A549 (cell line): ENCODE measurements at regions not wholly inside any gene's neighbourhood (a gene's known extent, or its start where the extent isn't known, plus 50 kb on each side); places are given as distances from the start of the nearest gene placed in this dataset.

ENCODE experiments used
- ATAC-seq, 2 experiments: fragments of 200-7000 bp in 1 of 2; fragments of >200 bp in 1 of 2; cut with Nextera tagmentation in 1 of 2; cut with Tn5 transposase in 1 of 2; 3 replicates each; pipeline versions ENCODE4 v1.8.0 to v1.9.1; 2018 to 2020; ENCODE audit warnings: mild to moderate bottlenecking in 1 of 2, moderate library complexity in 1 of 2
- CTCF ChIA-PET: fragments of 300-600 bp; sonication (Branson Sonifier 250); formaldehyde crosslinking; extraction: SDS; loops from one replicate; lab custom pipeline; 2021; ENCODE audit warnings: antibody characterized with exemption, inconsistent platforms; lab: Yijun Ruan, JAX
- POLR2A ChIA-PET: fragments of 350-600 bp; formaldehyde crosslinking; extraction: SDS; loops from one replicate; lab custom pipeline; 2021; ENCODE audit warnings: antibody characterized with exemption, inconsistent platforms; lab: Yijun Ruan, JAX
- DNase-seq, 2 experiments: peaks; one replicate each; pipeline versions ENCODE4 v3.0.0 to v3.0.0-alpha.2; 2011 to 2016; ENCODE audit warnings: low read depth in 1 of 2, low spot score in 1 of 2
- FAIRE-seq: peaks from 2 replicates; lab custom pipeline; 2011; peaks lifted over from hg19 to GRCh38; lab: Jason Lieb, UNC
- H3K27ac ChIP-seq, 2 experiments: fragments of >200 bp; sonication (Bioruptor Twin); formaldehyde crosslinking; 3 replicates each; pipeline ENCODE4 v1.5.1; 2016 to 2017
- H3K4me1 ChIP-seq: fragments of >200 bp; sonication (Bioruptor Twin); formaldehyde crosslinking; 3 replicates; pipeline ENCODE4 v1.6.1; 2016
- H3K4me2 ChIP-seq: fragments of >200 bp; sonication (Bioruptor Twin); formaldehyde crosslinking; 3 replicates; pipeline ENCODE4 v1.6.1; 2016
- H3K4me3 ChIP-seq: fragments of >200 bp; sonication (Bioruptor Twin); formaldehyde crosslinking; 3 replicates; pipeline ENCODE4 v1.5.1; 2016
- H3K9me3 ChIP-seq: fragments of >200 bp; sonication (Bioruptor Twin); formaldehyde crosslinking; 3 replicates; pipeline ENCODE4 v1.6.1; 2016
- BHLHE40 ChIP-seq: IDR thresholded peaks from 2 replicates; pipeline ENCODE4 v1.6.1; 2012; ENCODE audit warnings: low read depth, low read length, inconsistent platforms
- CBX2 ChIP-seq: fragments of 200-600 bp; sonication (generic); IDR thresholded peaks from 2 replicates; pipeline ENCODE4 v1.6.1; 2016; ENCODE audit warnings: low read depth, mild to moderate bottlenecking, borderline replicate concordance
- CBX8 ChIP-seq: fragments of 200-600 bp; sonication (generic); IDR thresholded peaks from 2 replicates; pipeline ENCODE4 v1.6.1; 2016
- CEBPB ChIP-seq, 2 experiments: fragments of >200 bp in 1 of 2; sonication (Bioruptor Twin) in 1 of 2; formaldehyde crosslinking in 1 of 2; IDR thresholded peaks; 2 replicates each; pipeline ENCODE4 v1.6.1; 2012 to 2016
- CHD4 ChIP-seq: fragments of 200-600 bp; sonication (generic); IDR thresholded peaks from 2 replicates; pipeline ENCODE4 v1.6.1; 2016; ENCODE audit warnings: antibody characterized with exemption, mild to moderate bottlenecking, borderline replicate concordance
- EHF ChIP-seq: fragments of 250-450 bp; sonication (Bioruptor Pico); IDR thresholded peaks from 2 replicates; pipeline ENCODE4 v1.5.0; 2020; ENCODE audit warnings: mild to moderate bottlenecking
- EP300 ChIP-seq, 2 experiments: fragments of >200 bp; sonication (Bioruptor Twin); formaldehyde crosslinking; IDR thresholded peaks; 2 replicates in 1 of 2; 3 replicates in 1 of 2; pipeline ENCODE4 v1.6.1; 2016 to 2017
- FOSL2 ChIP-seq, 2 experiments: fragments of 450-650 bp in 1 of 2; fragments of >200 bp in 1 of 2; sonication (Bioruptor Twin) in 1 of 2; formaldehyde crosslinking; IDR thresholded peaks; 2 replicates each; pipeline versions ENCODE4 v1.5.0 to v1.6.1; 2016 to 2020; ENCODE audit warnings: mild to moderate bottlenecking in 1 of 2, moderate library complexity in 1 of 2
- HDAC2 ChIP-seq: fragments of 200-600 bp; sonication (generic); IDR thresholded peaks from 2 replicates; pipeline ENCODE4 v1.6.1; 2016
- HOXA7 ChIP-seq: fragments of 250-450 bp; sonication (Bioruptor Pico); IDR thresholded peaks from 2 replicates; pipeline ENCODE4 v1.5.0; 2020; ENCODE audit warnings: mild to moderate bottlenecking, moderate library complexity
- HOXB5 ChIP-seq: fragments of 250-450 bp; sonication (Bioruptor Pico); IDR thresholded peaks from 2 replicates; pipeline ENCODE4 v1.5.0; 2020; ENCODE audit warnings: mild to moderate bottlenecking, moderate library complexity
- JUN ChIP-seq, 2 experiments: fragments of >200 bp; sonication (Bioruptor Twin); formaldehyde crosslinking; IDR thresholded peaks; 2 replicates in 1 of 2; 3 replicates in 1 of 2; pipeline ENCODE4 v1.6.1; 2016 to 2017
- JUNB ChIP-seq: fragments of >200 bp; sonication (Bioruptor Twin); formaldehyde crosslinking; IDR thresholded peaks from 2 replicates; pipeline ENCODE4 v1.6.1; 2016
- KDM1A ChIP-seq: fragments of 200-600 bp; sonication (generic); IDR thresholded peaks from 2 replicates; pipeline ENCODE4 v1.6.1; 2016; ENCODE audit warnings: low read depth, mild to moderate bottlenecking
- MYC ChIP-seq: IDR thresholded peaks from 2 replicates; pipeline ENCODE4 v1.6.1; 2012; ENCODE audit warnings: mild to moderate bottlenecking, inconsistent platforms, low read length, improper control_type of control experiment, borderline replicate concordance
- NFE2L2 ChIP-seq: fragments of 150-350 bp; conservative IDR thresholded peaks from 2 replicates; pipeline ENCODE4 v1.6.1; 2014; ENCODE audit warnings: low read length
- NR3C1 ChIP-seq: fragments of >200 bp; sonication (Bioruptor Twin); formaldehyde crosslinking; IDR thresholded peaks from 3 replicates; pipeline ENCODE4 v1.6.1; 2017
- POLR2AphosphoS2 ChIP-seq: conservative IDR thresholded peaks from 2 replicates; pipeline ENCODE4 v1.6.1; 2012; ENCODE audit warnings: low read length, improper control_type of control experiment, inconsistent platforms
- RAD21 ChIP-seq, 2 experiments: fragments of >200 bp in 1 of 2; sonication (Bioruptor Twin) in 1 of 2; formaldehyde crosslinking in 1 of 2; IDR thresholded peaks in 1 of 2; conservative IDR thresholded peaks in 1 of 2; 2 replicates in 1 of 2; 3 replicates in 1 of 2; pipeline ENCODE4 v1.6.1; 2012 to 2018; ENCODE audit warnings: inconsistent platforms in 1 of 2
- RNF2 ChIP-seq: fragments of 200-600 bp; sonication (generic); IDR thresholded peaks from 2 replicates; pipeline ENCODE4 v1.6.1; 2016; ENCODE audit warnings: low read depth, mild to moderate bottlenecking, antibody characterized with exemption, moderate library complexity, borderline replicate concordance
- TFCP2L1 ChIP-seq: fragments of 250-450 bp; sonication (Bioruptor Pico); IDR thresholded peaks from 2 replicates; pipeline ENCODE4 v1.5.0; 2021; ENCODE audit warnings: mild to moderate bottlenecking
- TP53 ChIP-seq: fragments of 250-450 bp; sonication (Bioruptor Pico); IDR thresholded peaks from 2 replicates; pipeline ENCODE4 v1.5.0; 2021; ENCODE audit warnings: mild to moderate bottlenecking, moderate library complexity
- ZC3H11A ChIP-seq: fragments of 450-650 bp; IDR thresholded peaks from 2 replicates; pipeline ENCODE4 v1.6.1; 2014; ENCODE audit warnings: antibody characterized with exemption, mild to moderate bottlenecking
- ZFP36 ChIP-seq: fragments of 450-650 bp; IDR thresholded peaks from 2 replicates; pipeline ENCODE4 v1.6.1; 2014; ENCODE audit warnings: borderline replicate concordance; ENCODE audit not compliant: partially characterized antibody
- ZNF302 ChIP-seq: fragments of 250-450 bp; sonication (Bioruptor Pico); IDR thresholded peaks from 2 replicates; pipeline ENCODE4 v1.9.0; 2021; ENCODE audit warnings: inconsistent platforms, mild to moderate bottlenecking, moderate library complexity
- ZSCAN20 ChIP-seq: fragments of 250-450 bp; sonication (Bioruptor Pico); IDR thresholded peaks from 2 replicates; pipeline ENCODE4 v1.8.0; 2022; ENCODE audit warnings: mild to moderate bottlenecking, moderate library complexity
- WGBS: methylation state at CpG from one replicate; pipeline ENCODE4 v1.1.6; 2017; ENCODE audit errors: missing lambda C conversion rate; 5-methylcytosine and 5-hydroxymethylcytosine counted together
- TF ChIP-seq, protein P1 (sequence below): IDR thresholded peaks from 2 replicates; pipeline ENCODE4 v1.6.1; 2012
- TF ChIP-seq, protein P2 (sequence below): fragments of 450-650 bp; IDR thresholded peaks from 2 replicates; pipeline ENCODE4 v1.6.1; 2014; ENCODE audit warnings: antibody characterized with exemption
- TF ChIP-seq, protein P3 (sequence below): fragments of 250-450 bp; sonication (Bioruptor Pico); IDR thresholded peaks from 2 replicates; pipeline ENCODE4 v1.5.0; 2020; ENCODE audit warnings: low read depth, mild to moderate bottlenecking, moderate library complexity
- TF ChIP-seq, protein P4 (sequence below): fragments of 200-600 bp; sonication (generic); IDR thresholded peaks from 2 replicates; pipeline ENCODE4 v1.6.1; 2016; ENCODE audit warnings: antibody characterized with exemption, mild to moderate bottlenecking, moderate library complexity

DNA sequence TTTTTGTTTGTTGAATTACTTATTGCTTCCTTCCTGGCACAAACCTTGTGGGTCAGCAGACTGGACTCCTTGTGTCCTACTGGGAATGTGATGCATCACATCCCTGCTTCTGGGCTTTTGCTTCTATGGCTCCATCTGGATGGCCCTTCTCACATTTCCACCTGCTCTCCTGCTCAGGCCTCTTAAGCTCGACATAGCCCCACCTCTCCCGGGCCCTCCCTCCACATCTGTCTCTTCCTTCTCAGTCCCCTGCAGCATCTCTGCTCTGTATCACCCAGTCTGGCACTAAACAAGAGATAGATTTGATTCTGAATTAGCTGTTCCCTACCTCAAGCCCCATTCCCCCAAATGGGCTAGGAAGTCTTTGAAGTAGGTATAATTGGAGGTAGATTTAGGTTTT, 356.8 kb downstream of the DHX35 start:
- Histone ChIP-seq H3K4me3 (no peak overlapping the region), H3K4me1 (no peaks in the 10 kb centered on the region), H3K27ac (no peak overlapping the region), H3K9me3 (no peaks in the 10 kb centered on the region), H3K4me2 (no peak overlapping the region)
- ATAC-seq (no peak), DNase-seq (no peak), FAIRE-seq (no peak)
- ChIA-PET POLR2A (no interaction called here), CTCF (no interaction called here)
- 3% methylated on average over 2 of the region's 2 CpGs for WGBS
- TF ChIP-seq KDM1A (no peak), EHF (CRISPR knock-in tag) (no peak), RNF2 (no peak), MYC (no peak), EP300 (IDR thresholded peaks at IDR 0.05) (no peak), ZSCAN20 (CRISPR knock-in tag) (no peak), TFCP2L1 (CRISPR knock-in tag) (no peak), NR3C1 (no peak), HOXA7 (no peak), HOXB5 (CRISPR knock-in tag) (no peak), RAD21 (conservative IDR thresholded peaks at IDR 0.05 in 1 of 2, IDR thresholded peaks at IDR 0.05 in 1 of 2) (no peak), JUN (IDR thresholded peaks at IDR 0.05) (no peak), POLR2AphosphoS2 (no peak), FOSL2 (IDR thresholded peaks at IDR 0.05) (no peak), FOSL2 (CRISPR knock-in tag; IDR thresholded peaks at IDR 0.05) (no peak), CHD4 (no peak), BHLHE40 (no peak), ZC3H11A (no peak)
- TF ChIP-seq, protein P1, sequence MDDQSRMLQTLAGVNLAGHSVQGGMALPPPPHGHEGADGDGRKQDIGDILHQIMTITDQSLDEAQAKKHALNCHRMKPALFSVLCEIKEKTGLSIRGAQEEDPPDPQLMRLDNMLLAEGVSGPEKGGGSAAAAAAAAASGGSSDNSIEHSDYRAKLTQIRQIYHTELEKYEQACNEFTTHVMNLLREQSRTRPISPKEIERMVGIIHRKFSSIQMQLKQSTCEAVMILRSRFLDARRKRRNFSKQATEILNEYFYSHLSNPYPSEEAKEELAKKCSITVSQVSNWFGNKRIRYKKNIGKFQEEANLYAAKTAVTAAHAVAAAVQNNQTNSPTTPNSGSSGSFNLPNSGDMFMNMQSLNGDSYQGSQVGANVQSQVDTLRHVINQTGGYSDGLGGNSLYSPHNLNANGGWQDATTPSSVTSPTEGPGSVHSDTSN, result no peak
- TF ChIP-seq, protein P2, sequence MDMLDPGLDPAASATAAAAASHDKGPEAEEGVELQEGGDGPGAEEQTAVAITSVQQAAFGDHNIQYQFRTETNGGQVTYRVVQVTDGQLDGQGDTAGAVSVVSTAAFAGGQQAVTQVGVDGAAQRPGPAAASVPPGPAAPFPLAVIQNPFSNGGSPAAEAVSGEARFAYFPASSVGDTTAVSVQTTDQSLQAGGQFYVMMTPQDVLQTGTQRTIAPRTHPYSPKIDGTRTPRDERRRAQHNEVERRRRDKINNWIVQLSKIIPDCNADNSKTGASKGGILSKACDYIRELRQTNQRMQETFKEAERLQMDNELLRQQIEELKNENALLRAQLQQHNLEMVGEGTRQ, result no peak

DNA sequence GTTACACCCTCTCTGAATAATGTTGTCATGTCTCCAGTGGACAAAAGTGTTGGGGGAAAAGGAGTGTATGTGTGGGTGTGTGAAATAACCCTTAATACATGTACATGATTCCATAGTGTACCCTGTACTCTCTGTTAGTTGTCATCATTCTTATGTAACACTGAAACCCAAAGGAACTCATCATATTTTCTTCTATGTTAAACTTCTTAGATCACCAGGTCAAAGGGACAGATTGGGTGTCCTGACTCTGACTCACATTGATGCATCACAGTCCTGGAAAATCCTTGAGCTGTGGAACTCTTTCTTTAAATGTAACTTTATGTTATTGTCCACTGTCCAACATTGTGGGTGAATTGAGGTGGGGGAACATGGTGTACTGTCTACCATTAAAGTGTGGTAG, 350.5 kb downstream of the DHX35 start:
- no peak overlapping the region for H3K4me3 ChIP-seq
- no peak overlapping the region for H3K4me2 ChIP-seq
- no peak for DNase-seq
- no peaks in the 10 kb centered on the region for H3K9me3 ChIP-seq
- no peak for FAIRE-seq
- TF ChIP-seq ZC3H11A (no peak), NFE2L2 (no peak), JUNB (no peak), TP53 (CRISPR knock-in tag) (no peak), CEBPB (IDR thresholded peaks at IDR 0.05) (no peak), HOXB5 (CRISPR knock-in tag) (no peak), HDAC2 (no peak), BHLHE40 (no peak), CBX2 (no peak), EHF (CRISPR knock-in tag) (no peak), ZNF302 (no peak), CBX8 (no peak), ZFP36 (no peak)
- TF ChIP-seq, protein P1, result no peak
- TF ChIP-seq, protein P3, sequence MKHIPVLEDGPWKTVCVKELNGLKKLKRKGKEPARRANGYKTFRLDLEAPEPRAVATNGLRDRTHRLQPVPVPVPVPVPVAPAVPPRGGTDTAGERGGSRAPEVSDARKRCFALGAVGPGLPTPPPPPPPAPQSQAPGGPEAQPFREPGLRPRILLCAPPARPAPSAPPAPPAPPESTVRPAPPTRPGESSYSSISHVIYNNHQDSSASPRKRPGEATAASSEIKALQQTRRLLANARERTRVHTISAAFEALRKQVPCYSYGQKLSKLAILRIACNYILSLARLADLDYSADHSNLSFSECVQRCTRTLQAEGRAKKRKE (CRISPR knock-in tag), result no peak
- TF ChIP-seq, protein P4, sequence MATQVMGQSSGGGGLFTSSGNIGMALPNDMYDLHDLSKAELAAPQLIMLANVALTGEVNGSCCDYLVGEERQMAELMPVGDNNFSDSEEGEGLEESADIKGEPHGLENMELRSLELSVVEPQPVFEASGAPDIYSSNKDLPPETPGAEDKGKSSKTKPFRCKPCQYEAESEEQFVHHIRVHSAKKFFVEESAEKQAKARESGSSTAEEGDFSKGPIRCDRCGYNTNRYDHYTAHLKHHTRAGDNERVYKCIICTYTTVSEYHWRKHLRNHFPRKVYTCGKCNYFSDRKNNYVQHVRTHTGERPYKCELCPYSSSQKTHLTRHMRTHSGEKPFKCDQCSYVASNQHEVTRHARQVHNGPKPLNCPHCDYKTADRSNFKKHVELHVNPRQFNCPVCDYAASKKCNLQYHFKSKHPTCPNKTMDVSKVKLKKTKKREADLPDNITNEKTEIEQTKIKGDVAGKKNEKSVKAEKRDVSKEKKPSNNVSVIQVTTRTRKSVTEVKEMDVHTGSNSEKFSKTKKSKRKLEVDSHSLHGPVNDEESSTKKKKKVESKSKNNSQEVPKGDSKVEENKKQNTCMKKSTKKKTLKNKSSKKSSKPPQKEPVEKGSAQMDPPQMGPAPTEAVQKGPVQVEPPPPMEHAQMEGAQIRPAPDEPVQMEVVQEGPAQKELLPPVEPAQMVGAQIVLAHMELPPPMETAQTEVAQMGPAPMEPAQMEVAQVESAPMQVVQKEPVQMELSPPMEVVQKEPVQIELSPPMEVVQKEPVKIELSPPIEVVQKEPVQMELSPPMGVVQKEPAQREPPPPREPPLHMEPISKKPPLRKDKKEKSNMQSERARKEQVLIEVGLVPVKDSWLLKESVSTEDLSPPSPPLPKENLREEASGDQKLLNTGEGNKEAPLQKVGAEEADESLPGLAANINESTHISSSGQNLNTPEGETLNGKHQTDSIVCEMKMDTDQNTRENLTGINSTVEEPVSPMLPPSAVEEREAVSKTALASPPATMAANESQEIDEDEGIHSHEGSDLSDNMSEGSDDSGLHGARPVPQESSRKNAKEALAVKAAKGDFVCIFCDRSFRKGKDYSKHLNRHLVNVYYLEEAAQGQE, result no peak
- TF ChIP-seq, all 56 proteins: peak for 0
- ChIA-PET POLR2A (no interaction called here), CTCF (interaction anchor here (1.1 kb wide), 1 partner anchor 24 kb away, joined by 3 read pairs; no protein-coding TSS in a partner anchor)
- ATAC-seq, result no peak
- H3K27ac ChIP-seq, result no peak overlapping the region
- no peaks in the 10 kb centered on the region for H3K4me1 ChIP-seq
